ENCODE measurements at regions not wholly inside any gene's neighbourhood (a gene's known extent, or its start where the extent isn't known, plus 50 kb on each side); places are given as distances from the start of the nearest gene placed in this dataset.

DNA sequence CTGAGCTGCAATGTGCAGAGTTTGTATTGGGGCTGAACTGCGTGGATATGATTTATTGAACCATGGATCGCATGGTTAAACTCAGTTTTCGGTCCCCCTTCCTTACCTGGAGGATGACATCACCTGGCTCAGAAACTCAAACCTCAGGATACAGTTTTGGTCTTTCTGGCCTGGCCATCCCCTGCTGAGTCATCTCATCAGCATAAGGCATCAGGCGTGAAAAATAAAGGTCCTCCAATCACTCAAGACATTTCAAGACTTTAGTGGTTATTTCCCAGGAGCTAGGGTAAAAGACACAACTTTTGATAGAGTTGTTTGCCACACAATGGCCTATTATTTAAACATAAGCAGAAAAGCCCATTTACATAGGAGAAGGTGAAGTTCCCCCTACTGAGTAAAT is 631.1 kb upstream of the TMEM132C start:
- H2AFZ ChIP-seq: no peak overlapping the region
- H3K9me3 Mint-ChIP-seq: peaks cover 94% of the 10 kb centered on the region

DNA sequence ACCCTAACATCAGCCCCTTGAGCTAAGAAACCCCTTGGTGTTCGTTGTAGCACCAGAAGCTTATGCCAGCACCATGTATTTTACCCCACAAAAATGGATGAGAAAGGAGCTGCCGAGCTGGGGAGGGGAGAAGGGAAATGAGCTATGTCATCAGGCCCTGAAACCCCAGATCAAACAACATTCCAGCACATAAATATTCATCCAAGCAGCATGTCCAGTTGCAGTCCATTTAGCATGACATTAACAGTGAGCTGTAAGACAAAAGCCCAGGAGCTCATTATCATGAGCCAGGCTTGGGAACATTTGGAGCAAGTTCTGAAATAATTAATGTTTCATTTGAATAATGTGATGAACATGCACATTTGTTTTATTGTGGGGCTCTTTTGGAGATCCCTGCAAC is 630.1 kb upstream of the TMEM132C start:
- Mint-ChIP-seq H3K9me3 (peaks cover 94% of the 10 kb centered on the region), H3K4me3 (no peak overlapping the region), H3K36me3 (ENCODE audit: low read depth) (peaks cover 48% of the 10 kb centered on the region), H3K4me1 (no peaks in the 10 kb centered on the region), H3K27ac (no peak overlapping the region), H3K27me3 (ENCODE audit: insufficient read depth, low read depth, poor library complexity) (peaks cover 2% of the 10 kb centered on the region)
- TF ChIP-seq CTCF (conservative IDR thresholded peaks at IDR 0.05; ENCODE audit: low read depth in 2 of 2): no peak
- TF ChIP-seq JUNB (IDR thresholded peaks at IDR 0.05; ENCODE audit: unreplicated experiment): no peak
- TF ChIP-seq POLR2AphosphoS5 (IDR thresholded peaks at IDR 0.05; ENCODE audit: low read depth): no peak
- TF ChIP-seq ETS1 (IDR thresholded peaks at IDR 0.05): no peak
- Histone ChIP-seq H3K4me2 (no peak overlapping the region), H3K4me1 (ENCODE audit: insufficient read depth) (no peaks in the 10 kb centered on the region), H3K4me3 (no peak overlapping the region), H3K9me2 (ENCODE audit: insufficient read depth) (peaks cover 7% of the 10 kb centered on the region; the same call in 1 of the 2 replicates), H4K20me1 (replicated peaks; ENCODE audit: insufficient read depth) (no peaks in the 10 kb centered on the region), H3K27me3 (ENCODE audit: insufficient read depth) (no peaks in the 10 kb centered on the region), H3F3A (replicated peaks; ENCODE audit: low read depth) (no peaks in the 10 kb centered on the region), H3K36me3 (ENCODE audit: insufficient read depth) (0 out of 2 replicates have a peak, but pooled peaks cover 3% of the 10 kb centered on the region), H3K27ac (ENCODE audit: low read depth) (no peak overlapping the region), H2AFZ (no peak overlapping the region), H3K79me2 (replicated peaks; ENCODE audit: insufficient read depth) (no peaks in the 10 kb centered on the region)
- no peak for ATAC-seq
- DNase-seq (ENCODE audit: low spot score): no peak

More for the DNA sequence above, 631.1 kb upstream of the TMEM132C start:
- H3K27me3 Mint-ChIP-seq (ENCODE audit: insufficient read depth, low read depth, poor library complexity): peaks cover 2% of the 10 kb centered on the region
- Histone ChIP-seq H3K79me2 (replicated peaks; ENCODE audit: insufficient read depth) (no peaks in the 10 kb centered on the region), H3K27me3 (ENCODE audit: insufficient read depth) (no peaks in the 10 kb centered on the region), H4K20me1 (replicated peaks; ENCODE audit: insufficient read depth) (no peaks in the 10 kb centered on the region), H3K4me2 (no peak overlapping the region), H3K27ac (ENCODE audit: low read depth) (no peak overlapping the region), H3K4me3 (no peak overlapping the region), H3K9me2 (ENCODE audit: insufficient read depth) (peaks cover 7% of the 10 kb centered on the region; the same call in 1 of the 2 replicates), H3F3A (replicated peaks; ENCODE audit: low read depth) (no peaks in the 10 kb centered on the region), H3K4me1 (ENCODE audit: insufficient read depth) (no peaks in the 10 kb centered on the region), H3K36me3 (ENCODE audit: insufficient read depth) (0 out of 2 replicates have a peak, but pooled peaks cover 3% of the 10 kb centered on the region)
- DNase-seq (ENCODE audit: low spot score): no peak
- H3K4me1 Mint-ChIP-seq: no peaks in the 10 kb centered on the region
- H3K36me3 Mint-ChIP-seq (ENCODE audit: low read depth): peaks cover 54% of the 10 kb centered on the region
- H3K4me3 Mint-ChIP-seq: no peak overlapping the region
- H3K27ac Mint-ChIP-seq: no peak overlapping the region
- no peak for ATAC-seq
- TF ChIP-seq STAT1 (IDR thresholded peaks at IDR 0.05; ENCODE audit: unreplicated experiment): no peak

DNA sequence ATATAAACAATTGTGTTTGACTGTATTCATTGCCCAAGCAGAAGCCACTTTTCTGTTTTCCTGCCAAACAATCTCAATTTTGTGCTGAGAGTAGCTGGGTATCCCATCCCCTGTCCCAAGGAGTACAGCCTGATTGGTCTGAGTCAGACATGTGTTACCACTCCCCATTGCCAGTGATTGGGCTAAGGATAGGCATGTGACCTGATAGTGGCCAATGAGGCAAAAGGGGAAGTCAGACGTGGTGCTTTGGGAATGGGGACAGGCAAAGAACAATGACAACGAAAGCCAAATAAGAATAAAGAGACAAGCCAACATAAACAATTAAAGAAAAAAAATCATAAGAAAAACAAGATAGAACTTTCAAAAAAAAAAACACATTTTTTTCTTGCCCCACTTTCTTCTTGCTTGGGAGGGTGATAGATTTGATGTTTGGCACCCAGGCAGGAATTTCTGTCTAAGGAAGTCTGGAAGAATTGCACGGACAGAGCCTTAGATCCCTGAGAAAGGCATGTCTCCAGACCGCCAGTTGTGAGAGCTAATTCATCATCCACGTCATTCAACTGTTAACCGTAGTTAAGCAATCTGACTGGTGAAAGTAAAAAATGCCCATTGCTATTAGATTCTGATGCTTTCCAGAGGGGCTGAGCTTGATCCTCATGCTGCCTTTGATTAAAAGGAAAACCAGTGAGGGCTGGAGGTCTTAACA is 626.6 kb upstream of the TMEM132C start:
- Mint-ChIP-seq H3K4me3 (no peak overlapping the region), H3K36me3 (ENCODE audit: low read depth) (peaks cover 55% of the 10 kb centered on the region), H3K27me3 (ENCODE audit: insufficient read depth, low read depth, poor library complexity) (peaks cover 3% of the 10 kb centered on the region), H3K4me1 (no peaks in the 10 kb centered on the region), H3K27ac (no peak overlapping the region), H3K9me3 (peaks cover 95% of the 10 kb centered on the region)
- Histone ChIP-seq H3K79me2 (replicated peaks; ENCODE audit: insufficient read depth) (no peaks in the 10 kb centered on the region), H3K4me3 (no peak overlapping the region), H3K4me2 (no peak overlapping the region), H3K27ac (ENCODE audit: low read depth) (no peak overlapping the region), H3K36me3 (ENCODE audit: insufficient read depth) (no peaks in the 10 kb centered on the region), H2AFZ (no peak overlapping the region), H3K27me3 (ENCODE audit: insufficient read depth) (no peaks in the 10 kb centered on the region), H3F3A (replicated peaks; ENCODE audit: low read depth) (no peaks in the 10 kb centered on the region), H3K4me1 (ENCODE audit: insufficient read depth) (no peaks in the 10 kb centered on the region), H3K9me2 (ENCODE audit: insufficient read depth) (peaks cover 7% of the 10 kb centered on the region; the same call in 1 of the 2 replicates), H4K20me1 (replicated peaks; ENCODE audit: insufficient read depth) (no peaks in the 10 kb centered on the region)
- ATAC-seq: no peak
- no peak for DNase-seq (ENCODE audit: low spot score)
- TF ChIP-seq ZNF331 (CRISPR knock-in tag; IDR thresholded peaks at IDR 0.05; ENCODE audit: low read depth) (no peak), ZNF462 (CRISPR knock-in tag; IDR thresholded peaks at IDR 0.05) (no peak)
